ENCODE measurements at regions not wholly inside any gene's neighbourhood (a gene's known extent, or its start where the extent isn't known, plus 50 kb on each side); places are given as distances from the start of the nearest gene placed in this dataset.

GRCh38 chr3:13214847-13215472 lies 141.7 kb upstream of the IQSEC1 start:
- WGBS, 2 donors = 91 to 93% methylated on average over 15 of the region's 15 CpGs
- DNase-seq (no peak), ATAC-seq (ENCODE audit: insufficient read depth, low FRiP score) (no peak)
- Histone ChIP-seq H3K27ac (ENCODE audit: low read depth in 1 of 2, low read length in 1 of 2) (no peak overlapping the region), H3K4me3 (no peak overlapping the region), H3K27me3 (ENCODE audit: control insufficient read depth in 3 of 3, insufficient read depth in 3 of 3, low read length in 2 of 3) (peaks cover 0 to 4% (median 0%) of the 10 kb centered on the region in 3 donors), H3K36me3 (ENCODE audit: control insufficient read depth in 4 of 4, insufficient read depth in 4 of 4, low read length in 4 of 4) (no peaks in the 10 kb centered on the region), H3K9ac (ENCODE audit: insufficient read depth in 1 of 2, low read length in 2 of 2) (no peak overlapping the region), H3K9me3 (ENCODE audit: control insufficient read depth in 4 of 4, insufficient read depth in 3 of 4, low read length in 3 of 4) (no peaks in the 10 kb centered on the region), H3K4me1 (ENCODE audit: control insufficient read depth in 5 of 5, insufficient read depth in 5 of 5, low read length in 5 of 5) (no peaks in the 10 kb centered on the region)
- TF ChIP-seq CTCF (IDR thresholded peaks at IDR 0.05; ENCODE audit: control extremely low read depth, extremely low read depth) = no peak

GRCh38 chr3:13213911-13214846 lies 140.9 kb upstream of the IQSEC1 start:
- WGBS, 2 donors = 84 to 89% methylated on average over 26 of the region's 26 CpGs
- H3K36me3 ChIP-seq (ENCODE audit: control insufficient read depth in 4 of 4, insufficient read depth in 4 of 4, low read length in 4 of 4) = no peaks in the 10 kb centered on the region
- H3K4me3 ChIP-seq = no peak overlapping the region
- H3K27ac ChIP-seq (ENCODE audit: low read depth in 1 of 2, low read length in 1 of 2) = no peak overlapping the region
- peaks cover 0 to 7% (median 0%) of the 10 kb centered on the region in 3 donors for H3K27me3 ChIP-seq (ENCODE audit: control insufficient read depth in 3 of 3, insufficient read depth in 3 of 3, low read length in 2 of 3)
- no peak for ATAC-seq (ENCODE audit: insufficient read depth, low FRiP score)
- H3K9ac ChIP-seq (ENCODE audit: insufficient read depth in 1 of 2, low read length in 2 of 2) = no peak overlapping the region
- H3K4me1 ChIP-seq (ENCODE audit: control insufficient read depth in 5 of 5, insufficient read depth in 5 of 5, low read length in 5 of 5) = no peaks in the 10 kb centered on the region
- DNase-seq = no peak
- H3K9me3 ChIP-seq (ENCODE audit: control insufficient read depth in 4 of 4, insufficient read depth in 3 of 4, low read length in 3 of 4) = no peaks in the 10 kb centered on the region
- no peak for TF ChIP-seq CTCF (IDR thresholded peaks at IDR 0.05; ENCODE audit: control extremely low read depth, extremely low read depth)

GRCh38 chr3:13213490-13213889 lies 140.3 kb upstream of the IQSEC1 start:
- Histone ChIP-seq H3K27ac (ENCODE audit: low read depth in 1 of 2, low read length in 1 of 2) (no peak overlapping the region), H3K4me3 (no peak overlapping the region), H3K9ac (ENCODE audit: insufficient read depth in 1 of 2, low read length in 2 of 2) (no peak overlapping the region), H3K36me3 (ENCODE audit: control insufficient read depth in 4 of 4, insufficient read depth in 4 of 4, low read length in 4 of 4) (no peaks in the 10 kb centered on the region), H3K4me1 (ENCODE audit: control insufficient read depth in 5 of 5, insufficient read depth in 5 of 5, low read length in 5 of 5) (no peaks in the 10 kb centered on the region), H3K9me3 (ENCODE audit: control insufficient read depth in 4 of 4, insufficient read depth in 3 of 4, low read length in 3 of 4) (no peaks in the 10 kb centered on the region), H3K27me3 (ENCODE audit: control insufficient read depth in 3 of 3, insufficient read depth in 3 of 3, low read length in 2 of 3) (peaks cover 0 to 11% (median 3%) of the 10 kb centered on the region in 3 donors)
- WGBS, 2 donors = 83 to 87% methylated on average over 3 of the region's 3 CpGs
- TF ChIP-seq CTCF (IDR thresholded peaks at IDR 0.05; ENCODE audit: control extremely low read depth, extremely low read depth) = no peak
- DNase-seq (no peak), ATAC-seq (ENCODE audit: insufficient read depth, low FRiP score) (no peak)
